Gastrocnemius medialis (tissue), 4 donors: ENCODE measurements at regions not wholly inside any gene's neighbourhood (a gene's known extent, or its start where the extent isn't known, plus 50 kb on each side); places are given as distances from the start of the nearest gene placed in this dataset.
"Not testable (repeated sequence)": the region's sequence is repeated elsewhere in the genome, so short reads cannot be mapped to it uniquely, and the experiment has no call there.

Experiments
- ATAC-seq, 2 donors: fragments of 150-250 bp; one replicate each; pipeline ENCODE4 v1.9.1; 2016
- DNase-seq, 2 donors: peaks; one replicate each; pipeline ENCODE4 v3.0.0-alpha.2; 2019
- H3K27ac ChIP-seq, 4 donors: fragments of 200-600 bp; sonication (generic); 1 replicate in 1 of 4; 2 replicates in 3 of 4; pipeline ENCODE4 v1.5.1; 2016 to 2018; ENCODE audit warnings: mild to moderate bottlenecking in 2 of 4, moderate library complexity in 1 of 4
- H3K27me3 ChIP-seq, 3 donors: fragments of 200-600 bp; sonication (generic) in 2 of 3; 1 replicate in 1 of 3; 2 replicates in 2 of 3; pipeline versions ENCODE4 v1.5.1 to v1.6.0; 2016 to 2019; ENCODE audit warnings: mild to moderate bottlenecking in 1 of 3, moderate library complexity in 1 of 3
- H3K36me3 ChIP-seq, 2 donors: fragments of 200-600 bp; sonication (generic) in 1 of 2; one replicate each; pipeline ENCODE4 v1.5.1; 2017 to 2018
- H3K4me1 ChIP-seq, 2 donors: fragments of 200-600 bp; sonication (generic) in 1 of 2; one replicate each; pipeline ENCODE4 v1.5.1; 2016 to 2017; ENCODE audit warnings: mild to moderate bottlenecking in 2 of 2
- H3K4me3 ChIP-seq, 4 donors: fragments of 200-600 bp; sonication (generic) in 3 of 4; 1 replicate in 1 of 4; 2 replicates in 3 of 4; pipeline ENCODE4 v1.5.1; 2016 to 2019; ENCODE audit warnings: mild to moderate bottlenecking in 2 of 4
- H3K9me3 ChIP-seq, 3 donors: fragments of 200-600 bp; sonication (generic) in 2 of 3; 1 replicate in 1 of 3; 2 replicates in 2 of 3; pipeline ENCODE4 v1.5.1; 2016 to 2019
- CTCF ChIP-seq, 5 experiments: fragments of 450-650 bp in 3 of 5; fragments of 200-600 bp in 2 of 5; sonication (generic) in 2 of 5; IDR thresholded peaks in 4 of 5; conservative IDR thresholded peaks in 1 of 5; 1 replicate in 4 of 5; 2 replicates in 1 of 5; pipeline ENCODE4 v1.5.1; 2016 to 2019; ENCODE audit warnings: antibody characterized with exemption in 5 of 5, mild to moderate bottlenecking in 3 of 5, moderate library complexity in 3 of 5
- POLR2A ChIP-seq, 2 donors: fragments of 450-650 bp; IDR thresholded peaks; one replicate each; pipeline ENCODE4 v1.6.1; 2017; ENCODE audit warnings: antibody characterized with exemption in 2 of 2, mild to moderate bottlenecking in 2 of 2, moderate library complexity in 2 of 2
- in situ Hi-C, 4 donors: fragments of 200-750 bp; cut with MboI; loops; one replicate each; pipeline versions ENCODE4 v1.15.0 to v1.8.0; 2017; ENCODE audit warnings: low sequenced_read_pairs in 4 of 4
- intact Hi-C: fragments of 100-400 bp; cut with DNase I; formaldehyde crosslinking; loops from one replicate; pipeline ENCODE4 v1.15.1; 2023; ENCODE audit warnings: low total_unique reads

- Histone ChIP-seq H3K36me3 (no peaks in the 10 kb centered on the region), H3K4me3 (no peak overlapping the region), H3K27ac (no peak overlapping the region), H3K4me1 (peaks cover 10 to 13% of the 10 kb centered on the region in 2 donors), H3K27me3 (no peaks in the 10 kb centered on the region), H3K9me3 (no peaks in the 10 kb centered on the region)
- TF ChIP-seq CTCF (IDR thresholded peaks at IDR 0.05 in 4 of 5, conservative IDR thresholded peaks at IDR 0.05 in 1 of 5) (no peak), POLR2A (IDR thresholded peaks at IDR 0.05) (no peak)
- in situ Hi-C loops, result loop anchor here in 3 of 4 donors (25.0 kb wide), 3 partner anchors 428 to 803 kb away; no protein-coding TSS in a partner anchor
- no peak for ATAC-seq
- DNase-seq, result no peak
- intact Hi-C loops, result no loop called here
These were observed 196.1 kb upstream of the THRB start for GRCh38 chr3:24690777-24691176.

- in situ Hi-C loops, result loop anchor here in 3 of 4 donors (25.0 kb wide), 3 partner anchors 437 to 812 kb away; no protein-coding TSS in a partner anchor
These were observed 204.4 kb upstream of the THRB start for GRCh38 chr3:24699078-24699477.

GRCh38 chr3:24704496-24704895, 209.8 kb upstream of the THRB start:
- H3K27me3 ChIP-seq, result no peaks in the 10 kb centered on the region
- H3K27ac ChIP-seq, result no peak overlapping the region
- ATAC-seq (peak; percentile 95 to 96), DNase-seq (no peak)
- H3K9me3 ChIP-seq, result no peaks in the 10 kb centered on the region
- in situ Hi-C loops (no loop called here), intact Hi-C loops (no loop called here)
- no peak overlapping the region for H3K4me3 ChIP-seq
- no peaks in the 10 kb centered on the region for H3K36me3 ChIP-seq
- TF ChIP-seq CTCF (IDR thresholded peaks at IDR 0.05 in 4 of 5, conservative IDR thresholded peaks at IDR 0.05 in 1 of 5) (no peak), POLR2A (IDR thresholded peaks at IDR 0.05) (no peak)
- peaks cover 0 to 3% of the 10 kb centered on the region in 2 donors for H3K4me1 ChIP-seq

More at GRCh38 chr3:24699078-24699477, 204.4 kb upstream of the THRB start:
- intact Hi-C loops, ATAC-seq, H3K36me3 ChIP-seq, H3K4me1 ChIP-seq, DNase-seq, H3K4me3 ChIP-seq, H3K27me3 ChIP-seq, H3K27ac ChIP-seq, H3K9me3 ChIP-seq: not testable (repeated sequence)

GRCh38 chr3:24707936-24708335, 213.3 kb upstream of the THRB start:
- H3K27ac ChIP-seq, result no peak overlapping the region
- H3K4me1 ChIP-seq, result peaks cover 0 to 3% of the 10 kb centered on the region in 2 donors
- in situ Hi-C loops, result no loop called here
- no peaks in the 10 kb centered on the region for H3K9me3 ChIP-seq
- DNase-seq (no peak), ATAC-seq (no peak)
- no peaks in the 10 kb centered on the region for H3K27me3 ChIP-seq
- TF ChIP-seq CTCF (IDR thresholded peaks at IDR 0.05 in 4 of 5, conservative IDR thresholded peaks at IDR 0.05 in 1 of 5), result no peak
- TF ChIP-seq POLR2A (IDR thresholded peaks at IDR 0.05), result no peak
- H3K4me3 ChIP-seq, result no peak overlapping the region
- intact Hi-C loops, result no loop called here
- H3K36me3 ChIP-seq, result no peaks in the 10 kb centered on the region

- Histone ChIP-seq H3K4me1 (no peaks in the 10 kb centered on the region), H3K9me3 (no peaks in the 10 kb centered on the region), H3K4me3 (no peak overlapping the region), H3K27me3 (no peaks in the 10 kb centered on the region), H3K36me3 (no peaks in the 10 kb centered on the region), H3K27ac (no peak overlapping the region)
- ATAC-seq (no peak), DNase-seq (no peak)
- intact Hi-C loops (no loop called here), in situ Hi-C loops (no loop called here)
- TF ChIP-seq POLR2A (IDR thresholded peaks at IDR 0.05) (no peak), CTCF (IDR thresholded peaks at IDR 0.05 in 4 of 5, conservative IDR thresholded peaks at IDR 0.05 in 1 of 5) (no peak)
These were observed 215.3 kb upstream of the THRB start for GRCh38 chr3:24709956-24710355.
